Nephron (organoid): ENCODE measurements at regions not wholly inside any gene's neighbourhood (a gene's known extent, or its start where the extent isn't known, plus 50 kb on each side); places are given as distances from the start of the nearest gene placed in this dataset.

Experiments
- H3K27ac Mint-ChIP-seq, 3 experiments: 2 replicates each; pipeline ENCODE4 v1.8.0; 2020; ENCODE audit warnings: mixed read lengths in 3 of 3, mild to moderate bottlenecking in 2 of 3, moderate library complexity in 1 of 3
- H3K27me3 Mint-ChIP-seq: 2 replicates; pipeline ENCODE4 v1.8.0; 2021; ENCODE audit warnings: low read depth, mild to moderate bottlenecking, moderate library complexity, mixed read lengths
- H3K36me3 Mint-ChIP-seq: 2 replicates; pipeline ENCODE4 v1.8.0; 2020; ENCODE audit warnings: low read depth, mixed read lengths
- H3K4me1 Mint-ChIP-seq: 2 replicates; pipeline ENCODE4 v1.8.0; 2020; ENCODE audit warnings: mixed read lengths
- H3K4me3 Mint-ChIP-seq, 3 experiments: 2 replicates each; pipeline ENCODE4 v1.8.0; 2020; ENCODE audit warnings: mild to moderate bottlenecking in 3 of 3, mixed read lengths in 3 of 3, moderate library complexity in 2 of 3
- H3K9me3 Mint-ChIP-seq: 2 replicates; pipeline ENCODE4 v1.8.0; 2020; ENCODE audit warnings: mixed read lengths
- TF ChIP-seq, protein P1 (sequence below), 3 experiments: fragments of 200-600 bp; sonication (generic); IDR thresholded peaks; one replicate each; pipeline ENCODE4 v1.5.0; 2021; ENCODE audit warnings: antibody characterized with exemption in 3 of 3; ENCODE audit not compliant: unreplicated experiment in 3 of 3

DNA sequence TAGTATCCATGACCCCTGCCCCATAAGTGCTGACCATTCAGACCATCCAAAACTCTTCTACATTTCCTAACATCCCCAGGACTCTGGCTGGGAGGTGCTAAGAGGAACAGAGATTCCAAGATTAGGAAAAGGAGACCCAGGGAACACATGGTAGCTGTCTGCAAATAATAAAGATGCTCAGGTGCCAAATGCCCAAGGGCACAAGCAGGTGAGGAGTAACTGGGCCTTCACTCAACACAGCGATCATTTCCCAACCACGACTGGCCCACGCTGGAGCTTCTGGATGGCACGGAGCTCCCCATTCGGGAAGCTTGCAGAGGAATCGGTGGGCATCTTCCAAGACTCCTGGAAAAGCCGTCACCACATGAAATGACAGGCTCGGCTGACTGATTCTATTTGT lies 255.9 kb upstream of the SMIM21 start:
- Mint-ChIP-seq H3K27me3 (peaks cover 3% of the 10 kb centered on the region), H3K36me3 (no peaks in the 10 kb centered on the region), H3K4me3 (no peak overlapping the region), H3K4me1 (peaks cover 19% of the 10 kb centered on the region), H3K27ac (no peak overlapping the region), H3K9me3 (no peaks in the 10 kb centered on the region)
- TF ChIP-seq, protein P1, sequence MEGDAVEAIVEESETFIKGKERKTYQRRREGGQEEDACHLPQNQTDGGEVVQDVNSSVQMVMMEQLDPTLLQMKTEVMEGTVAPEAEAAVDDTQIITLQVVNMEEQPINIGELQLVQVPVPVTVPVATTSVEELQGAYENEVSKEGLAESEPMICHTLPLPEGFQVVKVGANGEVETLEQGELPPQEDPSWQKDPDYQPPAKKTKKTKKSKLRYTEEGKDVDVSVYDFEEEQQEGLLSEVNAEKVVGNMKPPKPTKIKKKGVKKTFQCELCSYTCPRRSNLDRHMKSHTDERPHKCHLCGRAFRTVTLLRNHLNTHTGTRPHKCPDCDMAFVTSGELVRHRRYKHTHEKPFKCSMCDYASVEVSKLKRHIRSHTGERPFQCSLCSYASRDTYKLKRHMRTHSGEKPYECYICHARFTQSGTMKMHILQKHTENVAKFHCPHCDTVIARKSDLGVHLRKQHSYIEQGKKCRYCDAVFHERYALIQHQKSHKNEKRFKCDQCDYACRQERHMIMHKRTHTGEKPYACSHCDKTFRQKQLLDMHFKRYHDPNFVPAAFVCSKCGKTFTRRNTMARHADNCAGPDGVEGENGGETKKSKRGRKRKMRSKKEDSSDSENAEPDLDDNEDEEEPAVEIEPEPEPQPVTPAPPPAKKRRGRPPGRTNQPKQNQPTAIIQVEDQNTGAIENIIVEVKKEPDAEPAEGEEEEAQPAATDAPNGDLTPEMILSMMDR (IDR thresholded peaks at IDR 0.05; ENCODE audit: unreplicated experiment in 3 of 3), result no peak

DNA sequence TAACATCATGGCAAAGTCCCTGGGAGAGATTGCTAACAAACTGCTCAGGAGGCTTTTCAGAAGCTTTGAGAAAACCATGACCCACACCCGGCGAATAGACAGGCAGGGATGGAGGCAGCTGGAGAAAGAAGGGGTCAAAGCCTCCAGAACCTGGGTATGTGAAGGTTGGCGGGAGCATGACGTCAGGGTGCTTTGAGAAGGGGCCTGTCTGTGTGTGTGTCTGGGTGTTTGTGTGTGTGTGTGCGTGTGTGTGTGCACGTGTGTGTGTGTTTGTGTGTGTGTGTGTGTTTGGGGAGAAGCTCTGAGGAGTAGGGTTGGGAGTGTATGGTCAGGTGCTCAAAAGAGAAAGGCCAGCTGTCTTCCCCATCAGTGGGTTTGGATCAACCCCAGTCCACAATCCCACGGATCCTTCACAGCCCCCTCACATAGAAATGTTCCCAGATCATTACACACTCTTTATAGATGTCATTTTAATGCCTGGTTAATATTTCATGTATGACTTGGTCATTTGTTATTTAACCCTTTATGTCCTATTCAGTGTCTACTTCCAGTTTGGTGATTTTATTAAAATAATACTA lies 254.1 kb upstream of the SMIM21 start:
- Mint-ChIP-seq H3K27ac (no peak overlapping the region), H3K27me3 (peaks cover 3% of the 10 kb centered on the region), H3K36me3 (no peaks in the 10 kb centered on the region), H3K9me3 (no peaks in the 10 kb centered on the region), H3K4me1 (peaks cover 19% of the 10 kb centered on the region), H3K4me3 (no peak overlapping the region)
- TF ChIP-seq, protein P1 (IDR thresholded peaks at IDR 0.05; ENCODE audit: unreplicated experiment in 3 of 3), result no peak

DNA sequence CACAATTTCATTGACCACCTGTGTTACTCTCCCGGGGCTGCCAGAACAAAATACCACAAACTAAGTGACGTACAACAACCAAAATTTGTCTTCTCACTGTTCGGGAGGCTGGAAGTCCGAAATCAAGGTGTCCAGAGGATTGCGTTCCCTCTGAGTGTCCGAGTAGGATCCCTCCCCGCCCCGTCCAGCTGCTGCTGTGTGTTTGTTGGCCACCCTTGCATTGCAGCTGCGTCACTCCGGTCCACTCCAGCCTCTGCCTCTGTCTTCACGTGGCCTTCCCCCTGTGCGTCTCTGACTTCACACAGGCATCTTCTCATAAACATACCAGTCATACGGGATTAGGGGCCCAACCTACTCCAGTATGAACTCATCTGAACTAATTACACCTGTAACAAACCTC lies 251.8 kb upstream of the SMIM21 start:
- Mint-ChIP-seq H3K4me3 (peak overlapping the region in 1 of 3 experiments; percentile 17), H3K9me3 (peaks cover 8% of the 10 kb centered on the region), H3K27me3 (peaks cover 3% of the 10 kb centered on the region), H3K27ac (peak overlapping the region in 2 of 3 experiments; percentile 27 to 61), H3K36me3 (no peaks in the 10 kb centered on the region), H3K4me1 (peaks cover 19% of the 10 kb centered on the region)
- TF ChIP-seq, protein P1 (IDR thresholded peaks at IDR 0.05; ENCODE audit: unreplicated experiment in 3 of 3), result no peak

DNA sequence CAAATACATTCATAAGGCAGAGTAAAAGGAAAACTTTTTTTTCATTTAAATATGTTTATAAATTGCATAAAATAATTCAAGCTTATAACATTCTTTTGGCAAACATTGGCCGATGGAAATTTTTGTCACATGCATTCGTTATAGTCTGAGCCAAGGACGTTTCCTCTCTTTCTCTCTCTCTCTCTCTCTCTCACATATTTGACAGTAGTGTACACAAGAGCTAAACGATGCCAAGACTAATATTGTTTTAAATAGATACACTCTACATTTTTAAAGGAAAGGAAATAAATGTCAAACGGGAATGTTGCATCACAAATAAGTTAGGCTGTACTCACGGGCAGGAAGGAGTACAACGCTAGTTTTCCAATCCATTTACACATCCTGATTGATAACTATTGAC lies 251.1 kb upstream of the SMIM21 start:
- peak overlapping the region; percentile 38 to 61 (median 51) for H3K27ac Mint-ChIP-seq
- H3K4me3 Mint-ChIP-seq, result peak overlapping the region in 2 of 3 experiments; percentile 1 to 17
- H3K4me1 Mint-ChIP-seq, result peaks cover 19% of the 10 kb centered on the region
- TF ChIP-seq, protein P1 (IDR thresholded peaks at IDR 0.05; ENCODE audit: unreplicated experiment in 3 of 3), result no peak
- H3K27me3 Mint-ChIP-seq, result peaks cover 3% of the 10 kb centered on the region
- H3K9me3 Mint-ChIP-seq, result peaks cover 10% of the 10 kb centered on the region
- no peaks in the 10 kb centered on the region for H3K36me3 Mint-ChIP-seq

DNA sequence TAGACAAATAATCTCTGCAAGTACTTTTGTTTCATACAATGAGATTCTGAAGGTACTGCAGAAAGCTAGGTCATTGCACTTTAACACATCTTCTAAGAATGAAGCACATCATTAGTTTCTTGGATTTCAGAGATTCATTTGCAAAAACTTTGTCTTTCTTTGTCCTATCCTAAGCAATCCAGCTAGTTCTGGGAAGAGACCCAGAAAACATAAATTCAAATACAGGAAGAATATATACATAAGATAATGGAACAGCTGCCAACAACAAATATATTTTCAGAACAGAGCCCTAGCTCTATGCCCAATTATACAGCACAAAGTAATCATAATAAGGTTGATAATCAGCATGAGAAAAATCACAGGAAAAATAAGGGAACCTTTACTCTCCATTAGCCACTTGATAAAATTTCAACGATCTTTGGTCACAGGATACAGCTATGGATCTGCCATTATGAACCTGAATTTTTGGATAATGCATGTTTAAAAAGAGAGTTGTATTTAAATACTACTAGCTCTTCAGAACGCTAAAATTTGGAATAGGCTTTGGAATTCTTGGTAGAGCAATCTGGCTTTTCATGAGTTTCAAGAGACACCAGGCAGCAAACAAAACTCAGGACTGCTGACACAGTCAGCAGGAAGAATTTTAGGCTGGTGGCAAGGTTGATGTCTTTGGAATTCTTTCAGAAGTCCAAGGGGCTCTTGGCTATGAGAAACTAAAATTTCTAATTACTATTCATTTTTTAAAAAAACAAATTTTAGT lies 250.4 kb upstream of the SMIM21 start:
- Mint-ChIP-seq H3K4me3 (no peak overlapping the region), H3K27me3 (peaks cover 3% of the 10 kb centered on the region), H3K9me3 (peaks cover 10% of the 10 kb centered on the region), H3K27ac (peak overlapping the region; percentile 45 to 69 (median 67)), H3K4me1 (peaks cover 19% of the 10 kb centered on the region), H3K36me3 (no peaks in the 10 kb centered on the region)
- TF ChIP-seq, protein P1 (IDR thresholded peaks at IDR 0.05; ENCODE audit: unreplicated experiment in 3 of 3), result no peak
